Karpas-422 (cell line): ENCODE measurements at regions not wholly inside any gene's neighbourhood (a gene's known extent, or its start where the extent isn't known, plus 50 kb on each side); places are given as distances from the start of the nearest gene placed in this dataset.
"Not testable (repeated sequence)": the region's sequence is repeated elsewhere in the genome, so short reads cannot be mapped to it uniquely, and the experiment has no call there.

Experiments
- DNase-seq: peaks from one replicate; pipeline ENCODE4 v3.0.0-alpha.2; 2015
- H2AFZ ChIP-seq: fragments of 200-600 bp; sonication (generic); 2 replicates; pipeline ENCODE4 v1.6.1; 2014; ENCODE audit warnings: antibody characterized with exemption, low read length, mixed read lengths
- H3K27ac ChIP-seq: fragments of 200-600 bp; sonication (generic); 2 replicates; pipeline ENCODE4 v1.5.1; 2014; ENCODE audit warnings: mild to moderate bottlenecking, low read length, moderate library complexity
- H3K27me3 ChIP-seq: fragments of 200-600 bp; sonication (generic); 2 replicates; pipeline ENCODE4 v1.6.1; 2014; ENCODE audit warnings: low read length, mixed read lengths
- H3K36me3 ChIP-seq: fragments of 200-600 bp; sonication (generic); 2 replicates; pipeline ENCODE4 v1.6.1; 2014; ENCODE audit warnings: low read length, mixed read lengths; ENCODE audit not compliant: insufficient read depth
- H3K4me1 ChIP-seq: fragments of 200-600 bp; sonication (generic); 2 replicates; pipeline ENCODE4 v1.6.1; 2014; ENCODE audit warnings: mild to moderate bottlenecking, low read length, mixed read lengths
- H3K4me2 ChIP-seq: fragments of 200-600 bp; sonication (generic); 2 replicates; pipeline ENCODE4 v1.6.1; 2014; ENCODE audit warnings: low read length, low read depth, mild to moderate bottlenecking; ENCODE audit not compliant: poor library complexity, severe bottlenecking
- H3K4me3 ChIP-seq: fragments of 200-600 bp; sonication (generic); 2 replicates; pipeline ENCODE4 v1.5.1; 2014; ENCODE audit warnings: mild to moderate bottlenecking, antibody characterized with exemption, low read length, mixed read lengths
- H3K79me2 ChIP-seq: fragments of 200-600 bp; sonication (generic); 2 replicates; pipeline ENCODE4 v1.6.1; 2014; ENCODE audit warnings: mild to moderate bottlenecking, low read length, mixed read lengths
- H3K9ac ChIP-seq: fragments of 200-600 bp; sonication (generic); 2 replicates; pipeline ENCODE4 v1.6.0; 2014; ENCODE audit warnings: low read length
- H3K9me2 ChIP-seq: fragments of 200-600 bp; sonication (generic), shearing (Covaris generic); replicated peaks from 2 replicates; pipeline ENCODE4 v1.6.0; 2014; ENCODE audit warnings: mild to moderate bottlenecking, low read length, moderate library complexity; ENCODE audit not compliant: insufficient read depth
- H3K9me3 ChIP-seq: fragments of 300-700, 200-600 bp; sonication (generic); 2 replicates; pipeline ENCODE4 v1.6.1; 2014; ENCODE audit warnings: low read length, mixed read lengths
- H4K20me1 ChIP-seq: fragments of 200-600 bp; sonication (generic); 2 replicates; pipeline ENCODE4 v1.6.1; 2014; ENCODE audit warnings: mild to moderate bottlenecking, antibody characterized with exemption, low read length, low read depth; ENCODE audit not compliant: insufficient read depth

GRCh38 chr7:54189330-54189729, 352.8 kb upstream of the VSTM2A start:
- H3K4me1 ChIP-seq = no peaks in the 10 kb centered on the region
- no peak overlapping the region for H3K27ac ChIP-seq
- H4K20me1 ChIP-seq = no peaks in the 10 kb centered on the region
- peaks cover 27% of the 10 kb centered on the region for H3K9me3 ChIP-seq
- no peaks in the 10 kb centered on the region for H3K79me2 ChIP-seq
- no peak overlapping the region for H2AFZ ChIP-seq
- H3K4me3 ChIP-seq = no peak overlapping the region
- H3K9ac ChIP-seq = no peak overlapping the region
- H3K27me3 ChIP-seq = no peaks in the 10 kb centered on the region
- no peak for DNase-seq
- H3K4me2 ChIP-seq = no peak overlapping the region
- no peaks in the 10 kb centered on the region for H3K36me3 ChIP-seq
- no peaks in the 10 kb centered on the region for H3K9me2 ChIP-seq

GRCh38 chr7:54201501-54201900, 340.7 kb upstream of the VSTM2A start:
- Histone ChIP-seq H3K27me3 (no peaks in the 10 kb centered on the region), H3K9me2 (no peaks in the 10 kb centered on the region), H3K9me3 (peaks cover 14% of the 10 kb centered on the region), H3K9ac (no peak overlapping the region), H3K27ac (no peak overlapping the region), H2AFZ (no peak overlapping the region), H3K79me2 (no peaks in the 10 kb centered on the region), H4K20me1 (no peaks in the 10 kb centered on the region), H3K36me3 (no peaks in the 10 kb centered on the region), H3K4me1 (no peaks in the 10 kb centered on the region), H3K4me3 (no peak overlapping the region), H3K4me2 (no peak overlapping the region)
- DNase-seq = no peak

DNA sequence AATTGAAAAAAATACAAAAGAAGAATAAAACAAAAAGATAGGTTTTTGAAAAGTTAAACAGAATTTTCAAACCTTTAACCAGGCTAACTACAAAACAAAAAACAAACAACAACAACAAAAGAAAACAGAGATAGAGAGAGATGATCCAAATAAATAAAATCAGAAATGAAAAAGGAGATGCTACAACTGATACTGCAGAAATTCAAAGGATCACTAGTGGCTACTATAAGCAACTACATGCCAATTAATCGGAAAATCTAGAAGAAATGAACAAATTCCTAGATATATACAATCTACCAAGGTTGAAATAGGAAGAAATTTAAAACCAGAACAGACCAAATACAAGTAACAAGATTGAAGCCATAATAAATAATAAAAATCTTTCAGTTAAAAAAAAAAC, 326.8 kb upstream of the VSTM2A start:
- no peak for DNase-seq
- no peak overlapping the region for H3K4me2 ChIP-seq
- H3K4me3 ChIP-seq = no peak overlapping the region
- H3K27ac ChIP-seq = no peak overlapping the region
- H3K36me3 ChIP-seq = no peaks in the 10 kb centered on the region
- no peaks in the 10 kb centered on the region for H4K20me1 ChIP-seq
- H3K9me2 ChIP-seq = no peaks in the 10 kb centered on the region
- H3K4me1 ChIP-seq = no peaks in the 10 kb centered on the region
- H3K27me3 ChIP-seq = no peaks in the 10 kb centered on the region
- H3K79me2 ChIP-seq = no peaks in the 10 kb centered on the region
- H3K9ac ChIP-seq = no peak overlapping the region
- peaks cover 12% of the 10 kb centered on the region for H3K9me3 ChIP-seq
- H2AFZ ChIP-seq = no peak overlapping the region

GRCh38 chr7:54226030-54226429, 316.1 kb upstream of the VSTM2A start:
- H3K4me2 ChIP-seq, DNase-seq, H3K27me3 ChIP-seq, H3K4me1 ChIP-seq, H3K9ac ChIP-seq, H3K9me3 ChIP-seq, H3K36me3 ChIP-seq, H3K79me2 ChIP-seq, H4K20me1 ChIP-seq, H2AFZ ChIP-seq, H3K9me2 ChIP-seq, H3K4me3 ChIP-seq, H3K27ac ChIP-seq: not testable (repeated sequence)

GRCh38 chr7:54242776-54243175, 299.4 kb upstream of the VSTM2A start:
- Histone ChIP-seq H3K27me3 (no peaks in the 10 kb centered on the region), H3K9me2 (no peaks in the 10 kb centered on the region), H3K4me3 (no peak overlapping the region), H3K79me2 (no peaks in the 10 kb centered on the region), H3K9me3 (peaks cover 20% of the 10 kb centered on the region; the same call in 1 of the 2 replicates), H3K36me3 (no peaks in the 10 kb centered on the region), H3K27ac (no peak overlapping the region), H3K4me2 (no peak overlapping the region), H2AFZ (no peak overlapping the region), H4K20me1 (no peaks in the 10 kb centered on the region), H3K4me1 (no peaks in the 10 kb centered on the region), H3K9ac (no peak overlapping the region)
- DNase-seq = no peak

- H3K4me2 ChIP-seq = no peak overlapping the region
- no peaks in the 10 kb centered on the region for H3K79me2 ChIP-seq
- H3K27ac ChIP-seq = no peak overlapping the region
- peaks cover 20% of the 10 kb centered on the region; the same call in 1 of the 2 replicates for H3K9me3 ChIP-seq
- H2AFZ ChIP-seq = no peak overlapping the region
- no peaks in the 10 kb centered on the region for H4K20me1 ChIP-seq
- H3K27me3 ChIP-seq = no peaks in the 10 kb centered on the region
- H3K9ac ChIP-seq = no peak overlapping the region
- no peaks in the 10 kb centered on the region for H3K4me1 ChIP-seq
- DNase-seq = no peak
- no peak overlapping the region for H3K4me3 ChIP-seq
- no peaks in the 10 kb centered on the region for H3K9me2 ChIP-seq
- no peaks in the 10 kb centered on the region for H3K36me3 ChIP-seq
Observed at GRCh38 chr7:54245020-54245419, 297.2 kb upstream of the VSTM2A start.

GRCh38 chr7:54249686-54250085, 292.5 kb upstream of the VSTM2A start:
- no peak overlapping the region for H2AFZ ChIP-seq
- no peak overlapping the region for H3K4me3 ChIP-seq
- H3K4me2 ChIP-seq = no peak overlapping the region
- H3K79me2 ChIP-seq = no peaks in the 10 kb centered on the region
- no peaks in the 10 kb centered on the region for H4K20me1 ChIP-seq
- no peak overlapping the region for H3K9ac ChIP-seq
- peaks cover 17% of the 10 kb centered on the region for H3K9me3 ChIP-seq
- no peak for DNase-seq
- no peaks in the 10 kb centered on the region for H3K27me3 ChIP-seq
- H3K27ac ChIP-seq = no peak overlapping the region
- no peaks in the 10 kb centered on the region for H3K36me3 ChIP-seq
- H3K9me2 ChIP-seq = no peaks in the 10 kb centered on the region
- H3K4me1 ChIP-seq = no peaks in the 10 kb centered on the region

DNA sequence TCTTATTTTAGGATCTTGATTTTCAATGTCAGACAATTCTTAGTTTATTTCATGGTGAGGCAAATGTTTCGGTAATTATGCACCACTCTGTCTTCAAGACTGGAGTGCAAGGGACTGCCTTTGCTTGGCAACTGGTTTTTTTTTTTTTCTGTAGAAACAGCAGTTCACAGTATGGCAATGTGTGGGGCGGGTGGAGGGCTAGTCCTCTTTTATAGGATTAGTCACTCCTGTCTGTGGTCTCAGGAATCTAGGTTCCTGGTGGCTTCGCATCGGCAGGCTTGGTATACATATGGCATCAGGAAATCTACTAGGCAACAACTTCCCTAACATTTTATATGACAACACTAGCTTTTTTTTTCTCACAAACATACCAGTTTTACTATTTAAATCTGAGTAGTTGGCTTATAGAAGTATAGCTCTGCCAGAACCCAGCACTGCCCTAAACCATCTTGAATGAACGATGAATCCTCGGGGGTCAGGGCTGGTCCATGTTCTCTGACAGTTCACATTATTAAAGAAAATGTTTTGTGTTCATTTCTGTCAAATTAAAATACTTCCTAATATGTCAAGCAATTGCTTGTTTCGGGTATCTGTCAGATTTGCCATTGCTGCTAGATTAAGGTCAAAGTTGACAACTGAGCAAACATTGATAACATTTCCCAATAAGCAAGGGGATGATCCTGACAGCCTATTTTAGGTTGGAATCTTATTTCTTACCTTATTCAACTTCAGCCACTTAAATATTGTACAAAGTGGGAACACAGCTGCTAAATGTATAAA, 289.7 kb upstream of the VSTM2A start:
- no peaks in the 10 kb centered on the region for H4K20me1 ChIP-seq
- no peaks in the 10 kb centered on the region for H3K79me2 ChIP-seq
- no peaks in the 10 kb centered on the region for H3K4me1 ChIP-seq
- no peak overlapping the region for H3K27ac ChIP-seq
- DNase-seq = no peak
- no peak overlapping the region for H3K4me3 ChIP-seq
- H3K9me2 ChIP-seq = no peaks in the 10 kb centered on the region
- H3K4me2 ChIP-seq = no peak overlapping the region
- H3K27me3 ChIP-seq = no peaks in the 10 kb centered on the region
- no peak overlapping the region for H2AFZ ChIP-seq
- H3K9ac ChIP-seq = no peak overlapping the region
- peaks cover 16% of the 10 kb centered on the region for H3K9me3 ChIP-seq
- no peaks in the 10 kb centered on the region for H3K36me3 ChIP-seq
